CD4-positive, alpha-beta T cell treated with Interleukin-10 for 1 hour (primary cell): ENCODE measurements at regions not wholly inside any gene's neighbourhood (a gene's known extent, or its start where the extent isn't known, plus 50 kb on each side); places are given as distances from the start of the nearest gene placed in this dataset.

ENCODE experiments used
- DNase-seq: peaks from one replicate; pipeline ENCODE4 v3.0.0-alpha.2; 2020

- no peak for DNase-seq
These were observed 171.3 kb downstream of the SNCA start for GRCh38 chr4:89665662-89666061.

GRCh38 chr4:89664521-89664920 lies 172.4 kb downstream of the SNCA start:
- DNase-seq, result no peak

GRCh38 chr4:89661173-89661899 lies 175.6 kb downstream of the SNCA start:
- DNase-seq, result no peak

- no peak for DNase-seq
These were observed 176.4 kb downstream of the SNCA start for GRCh38 chr4:89660444-89661172.

- no peak for DNase-seq
These were observed 178.3 kb downstream of the SNCA start for GRCh38 chr4:89658701-89659024.

- peak; percentile 4 for DNase-seq
These were observed 178.8 kb downstream of the SNCA start for GRCh38 chr4:89657931-89658700.

- no peak for DNase-seq
These were observed 183.9 kb downstream of the SNCA start for GRCh38 chr4:89653012-89653411.

GRCh38 chr4:89645482-89645881 lies 191.5 kb downstream of the SNCA start:
- DNase-seq, result no peak

GRCh38 chr4:89641367-89641687 lies 195.6 kb downstream of the SNCA start:
- no peak for DNase-seq

- DNase-seq, result no peak
These were observed 196.2 kb downstream of the SNCA start for GRCh38 chr4:89640620-89641366.

GRCh38 chr4:89639395-89639794 lies 197.6 kb downstream of the SNCA start:
- no peak for DNase-seq

- DNase-seq, result no peak
These were observed 211.2 kb downstream of the SNCA start for GRCh38 chr4:89625599-89626293.

GRCh38 chr4:89619206-89619962 lies 217.6 kb downstream of the SNCA start:
- no peak for DNase-seq

- DNase-seq, result no peak
These were observed 218.8 kb downstream of the SNCA start for GRCh38 chr4:89618151-89618550.

- no peak for DNase-seq
These were observed 219.6 kb downstream of the SNCA start for GRCh38 chr4:89617317-89617716.

- no peak for DNase-seq
These were observed 220.6 kb downstream of the SNCA start for GRCh38 chr4:89616382-89616781.

GRCh38 chr4:89615051-89615450 lies 221.9 kb downstream of the SNCA start:
- no peak for DNase-seq

GRCh38 chr4:89614155-89614554 lies 222.8 kb downstream of the SNCA start:
- no peak for DNase-seq

GRCh38 chr4:89610236-89610635 lies 226.7 kb downstream of the SNCA start:
- no peak for DNase-seq

GRCh38 chr4:89609756-89610155 lies 227.2 kb downstream of the SNCA start:
- no peak for DNase-seq

- DNase-seq, result no peak
These were observed 232.0 kb downstream of the SNCA start for GRCh38 chr4:89604951-89605350.

- no peak for DNase-seq
These were observed 237.9 kb downstream of the SNCA start for GRCh38 chr4:89599026-89599425.
